MM.1S (cell line): ENCODE measurements at regions not wholly inside any gene's neighbourhood (a gene's known extent, or its start where the extent isn't known, plus 50 kb on each side); places are given as distances from the start of the nearest gene placed in this dataset.

Experiments
- EZH2 ChIP-seq: fragments of 300-600 bp; sonication (generic); optimal IDR thresholded peaks from 2 replicates; pipeline ENCODE3; 2017; ENCODE audit warnings: low read depth, mild to moderate bottlenecking, antibody characterized with exemption, low read length, mixed read lengths
- EZH2phosphoT487 ChIP-seq: fragments of 300-600 bp; sonication (generic); IDR thresholded peaks from 2 replicates; pipeline ENCODE4 v1.6.1; 2018; ENCODE audit warnings: antibody characterized with exemption, low read length
- TF ChIP-seq, protein P1 (sequence below): fragments of 300-600 bp; sonication (generic); IDR thresholded peaks from 2 replicates; pipeline ENCODE4 v1.5.1; 2016; ENCODE audit warnings: antibody characterized with exemption, low read length, mixed read lengths

DNA sequence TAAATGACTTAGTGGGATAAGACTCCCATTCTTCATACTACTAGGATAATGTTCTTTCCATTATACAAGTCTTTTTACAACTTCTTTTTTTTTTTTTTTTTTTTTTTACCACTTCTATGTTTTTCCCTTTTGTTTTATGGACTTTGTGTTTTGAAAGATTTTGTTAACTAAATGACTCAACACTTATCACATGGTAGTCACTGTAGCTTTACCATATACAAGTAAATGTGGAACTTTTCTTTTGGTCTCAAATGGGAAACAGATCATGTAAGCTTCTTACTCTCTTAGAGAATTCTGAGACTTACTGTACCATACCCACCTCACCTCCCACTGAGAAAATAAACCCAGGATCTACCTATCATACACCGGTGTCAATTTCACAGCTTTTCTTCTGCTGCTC, 590.3 kb upstream of the CDH2 start:
- TF ChIP-seq EZH2, result no peak
- TF ChIP-seq, protein P1, sequence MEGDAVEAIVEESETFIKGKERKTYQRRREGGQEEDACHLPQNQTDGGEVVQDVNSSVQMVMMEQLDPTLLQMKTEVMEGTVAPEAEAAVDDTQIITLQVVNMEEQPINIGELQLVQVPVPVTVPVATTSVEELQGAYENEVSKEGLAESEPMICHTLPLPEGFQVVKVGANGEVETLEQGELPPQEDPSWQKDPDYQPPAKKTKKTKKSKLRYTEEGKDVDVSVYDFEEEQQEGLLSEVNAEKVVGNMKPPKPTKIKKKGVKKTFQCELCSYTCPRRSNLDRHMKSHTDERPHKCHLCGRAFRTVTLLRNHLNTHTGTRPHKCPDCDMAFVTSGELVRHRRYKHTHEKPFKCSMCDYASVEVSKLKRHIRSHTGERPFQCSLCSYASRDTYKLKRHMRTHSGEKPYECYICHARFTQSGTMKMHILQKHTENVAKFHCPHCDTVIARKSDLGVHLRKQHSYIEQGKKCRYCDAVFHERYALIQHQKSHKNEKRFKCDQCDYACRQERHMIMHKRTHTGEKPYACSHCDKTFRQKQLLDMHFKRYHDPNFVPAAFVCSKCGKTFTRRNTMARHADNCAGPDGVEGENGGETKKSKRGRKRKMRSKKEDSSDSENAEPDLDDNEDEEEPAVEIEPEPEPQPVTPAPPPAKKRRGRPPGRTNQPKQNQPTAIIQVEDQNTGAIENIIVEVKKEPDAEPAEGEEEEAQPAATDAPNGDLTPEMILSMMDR, result no peak
- no peak for TF ChIP-seq EZH2phosphoT487
